C4-2B (cell line): ENCODE measurements at regions not wholly inside any gene's neighbourhood (a gene's known extent, or its start where the extent isn't known, plus 50 kb on each side); places are given as distances from the start of the nearest gene placed in this dataset.
"Not testable (repeated sequence)": the region's sequence is repeated elsewhere in the genome, so short reads cannot be mapped to it uniquely, and the experiment has no call there.

Experiments
- H3K27ac ChIP-seq: fragments of 450-650 bp; 2 replicates; pipeline ENCODE4 v1.5.1; 2017
- CTCF ChIP-seq: fragments of 450-650 bp; conservative IDR thresholded peaks from 2 replicates; pipeline ENCODE4 v1.5.1; 2017; ENCODE audit warnings: mild to moderate bottlenecking
- ZFX ChIP-seq: fragments of 450-650 bp; IDR thresholded peaks from 2 replicates; pipeline ENCODE4 v1.6.1; 2017

- H3K27ac ChIP-seq, result no peak overlapping the region
- no peak for TF ChIP-seq CTCF
- no peak for TF ChIP-seq ZFX
Observed at GRCh38 chr13:50224534-50224933, 209.3 kb downstream of the KCNRG start.

- no peak overlapping the region for H3K27ac ChIP-seq
- TF ChIP-seq ZFX (no peak), CTCF (no peak)
Observed at GRCh38 chr13:50225193-50226155, 210.2 kb downstream of the KCNRG start.

- no peak overlapping the region for H3K27ac ChIP-seq
- TF ChIP-seq ZFX (no peak), CTCF (no peak)
Observed at GRCh38 chr13:50226515-50227155, 211.4 kb downstream of the KCNRG start.

GRCh38 chr13:50227361-50227760 lies 212.1 kb downstream of the KCNRG start:
- H3K27ac ChIP-seq, result no peak overlapping the region
- TF ChIP-seq CTCF (no peak), ZFX (no peak)

GRCh38 chr13:50228527-50228926 lies 213.3 kb downstream of the KCNRG start:
- no peak overlapping the region for H3K27ac ChIP-seq
- TF ChIP-seq CTCF (no peak), ZFX (no peak)

DNA sequence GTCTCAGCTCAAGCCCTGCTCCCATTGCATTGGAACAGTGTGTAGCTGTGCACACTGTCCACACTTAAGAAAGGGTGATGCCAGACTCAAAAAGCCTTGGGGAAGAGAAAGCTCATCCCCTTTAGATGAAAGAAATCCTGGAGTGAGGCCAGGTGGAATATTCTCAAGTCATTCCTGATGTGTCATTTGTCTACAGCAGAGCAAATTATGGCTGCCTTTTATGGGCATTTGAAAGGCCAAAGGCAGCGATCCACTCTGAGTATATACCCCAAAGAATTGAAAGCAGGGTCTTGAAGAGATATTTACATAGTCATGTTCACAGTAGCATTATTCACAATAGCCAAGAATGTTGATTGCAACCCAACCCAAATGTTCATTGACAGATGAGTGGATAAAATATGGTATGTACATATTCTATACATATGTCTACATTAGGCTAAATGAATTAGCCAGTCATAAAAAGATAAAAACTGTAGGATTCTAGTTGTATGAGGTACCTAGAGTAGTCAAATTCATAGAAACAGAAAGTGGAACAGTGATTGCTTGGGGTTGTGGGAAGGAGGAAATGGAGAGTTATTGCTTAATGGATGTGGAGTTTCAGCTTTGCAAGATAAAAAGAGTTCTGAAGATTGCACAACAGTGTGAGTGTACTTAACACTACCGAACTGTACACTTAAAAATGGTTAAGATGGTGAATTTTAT lies 214.9 kb downstream of the KCNRG start:
- no peak for TF ChIP-seq ZFX
- no peak for TF ChIP-seq CTCF
- H3K27ac ChIP-seq, result no peak overlapping the region

- H3K27ac ChIP-seq, result no peak overlapping the region
Observed at GRCh38 chr13:50230662-50230978, 215.4 kb downstream of the KCNRG start.

GRCh38 chr13:50233574-50233973 lies 218.3 kb downstream of the KCNRG start:
- H3K27ac ChIP-seq, result not testable (repeated sequence)

More at GRCh38 chr13:50230662-50230978, 215.4 kb downstream of the KCNRG start:
- TF ChIP-seq CTCF, result no peak
- TF ChIP-seq ZFX, result no peak
